Stimulated activated CD4-positive, alpha-beta T cell treated with anti-CD3 and anti-CD28 coated beads, Interleukin-12 subunit alpha, Interleukin-12 subunit beta, amount 100 ng/mL, for 48 hours (primary cell): ENCODE measurements at regions not wholly inside any gene's neighbourhood (a gene's known extent, or its start where the extent isn't known, plus 50 kb on each side); places are given as distances from the start of the nearest gene placed in this dataset.

ENCODE experiments used
- DNase-seq, 3 donors: peaks; one replicate each; pipeline ENCODE4 v3.0.0-alpha.2; 2020; ENCODE audit warnings: low read depth in 2 of 3, low spot score in 1 of 3

DNA sequence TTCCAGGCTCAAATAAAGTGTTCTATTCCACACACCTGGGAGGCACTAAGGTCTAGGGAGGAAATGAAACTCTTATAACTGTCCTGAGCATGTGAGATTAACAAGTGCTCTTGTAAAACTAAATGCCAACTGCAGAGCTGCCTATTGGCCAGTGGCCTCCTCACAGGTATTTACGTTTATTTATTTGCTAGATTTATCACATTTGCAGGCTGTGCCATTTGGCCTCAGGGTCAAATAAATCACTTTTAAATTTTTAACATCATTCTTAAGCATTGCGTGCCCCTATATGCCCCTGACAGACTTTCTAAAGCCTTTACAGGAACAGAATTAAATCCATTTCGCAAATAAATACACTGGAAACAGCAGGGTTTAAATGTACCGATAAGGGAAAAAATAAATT, 381.8 kb upstream of the NFE2L3 start:
- DNase-seq = no peak

DNA sequence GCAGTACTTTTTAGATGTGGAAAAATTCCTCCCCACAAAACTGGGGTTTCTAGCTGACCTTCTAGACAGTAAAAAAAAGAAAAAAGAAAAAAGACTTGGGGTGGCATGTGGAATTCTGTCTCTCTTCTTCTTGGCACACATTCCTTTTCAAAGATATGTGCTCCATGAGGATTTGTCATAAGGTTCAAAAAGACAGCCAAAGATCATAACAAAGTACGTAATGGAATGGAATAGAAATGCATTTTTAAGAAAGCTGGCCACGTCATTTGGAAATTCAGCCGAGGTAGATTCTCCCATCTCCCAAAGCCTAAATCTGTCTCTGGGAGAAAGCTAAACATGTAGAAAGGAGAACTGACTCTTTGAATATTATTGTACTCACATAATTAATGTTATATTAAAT, 381.3 kb upstream of the NFE2L3 start:
- no peak for DNase-seq

DNA sequence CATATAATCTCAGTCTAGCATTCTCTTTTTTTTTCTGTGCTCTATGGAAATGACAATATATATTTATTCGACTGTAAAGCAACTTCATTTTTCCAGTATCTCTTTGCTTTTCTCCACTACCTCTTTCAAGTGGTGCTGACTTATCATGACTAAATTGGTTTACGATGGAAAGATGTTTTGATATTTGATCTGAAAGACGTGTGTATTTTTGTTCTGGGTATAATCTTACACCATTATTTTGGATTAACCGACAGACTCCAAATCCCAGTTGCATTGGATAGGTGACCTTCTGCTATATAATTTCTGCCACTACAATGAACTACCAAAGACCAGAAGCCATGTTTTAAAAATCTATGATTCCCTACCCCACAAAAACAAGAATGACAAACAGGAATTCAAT, 380.5 kb upstream of the NFE2L3 start:
- no peak for DNase-seq

DNA sequence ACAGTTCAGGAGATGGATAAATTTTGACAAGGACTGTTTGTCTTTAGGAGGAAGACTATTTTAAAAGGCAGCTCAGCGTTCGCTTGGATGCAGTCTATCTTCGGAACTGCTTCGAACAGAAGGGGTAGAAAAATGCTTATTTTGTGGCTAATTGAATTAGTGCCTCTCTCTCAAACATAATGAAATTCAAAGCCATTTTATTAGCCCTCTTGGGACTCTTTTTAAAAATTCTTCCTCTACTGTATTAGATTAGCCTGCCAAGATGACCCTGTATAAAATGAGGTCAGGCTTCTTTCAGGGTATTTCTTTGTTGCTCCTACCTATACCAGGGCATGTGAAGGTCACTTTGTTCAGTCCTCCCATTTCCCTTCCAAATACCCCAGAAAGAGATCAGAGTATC, 379.2 kb upstream of the NFE2L3 start:
- DNase-seq = no peak

DNA sequence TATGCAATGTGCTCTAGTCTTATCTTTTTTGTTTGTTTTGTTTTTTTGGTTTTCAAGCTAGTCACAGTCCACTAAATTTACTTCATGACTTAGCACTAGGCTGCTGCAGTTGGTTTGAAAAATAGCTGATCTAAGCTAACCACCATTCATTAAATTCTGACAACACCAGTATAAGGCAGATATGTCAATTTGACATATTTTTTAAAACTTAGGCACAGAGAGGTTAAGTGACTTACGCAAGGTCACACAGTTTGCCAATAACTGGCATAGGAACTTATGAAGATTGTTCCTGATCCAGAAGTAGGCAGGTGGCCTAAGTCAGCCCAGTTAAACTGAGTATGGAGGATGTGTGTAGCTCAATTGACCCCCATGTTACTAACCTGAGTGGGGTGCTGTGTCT, 377.3 kb upstream of the NFE2L3 start:
- DNase-seq = no peak

DNA sequence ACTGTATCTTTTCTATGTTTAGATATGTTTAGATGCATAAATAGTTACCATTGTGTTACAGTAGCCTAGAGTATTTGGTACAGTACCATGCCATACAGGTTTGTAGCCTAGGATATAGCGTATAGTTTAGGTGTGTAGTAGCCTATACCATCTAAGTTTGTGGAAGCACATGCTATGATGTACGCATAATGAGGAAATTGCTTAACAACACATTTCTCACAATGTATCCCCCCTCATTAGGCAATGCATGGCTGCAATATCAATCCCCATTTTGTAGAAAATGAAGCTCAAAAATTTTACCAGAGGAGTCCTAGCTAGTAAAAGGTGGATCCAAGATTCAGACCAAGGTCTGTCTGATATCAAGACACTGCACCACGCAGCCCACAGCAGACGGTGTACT, 376.4 kb upstream of the NFE2L3 start:
- no peak for DNase-seq

DNA sequence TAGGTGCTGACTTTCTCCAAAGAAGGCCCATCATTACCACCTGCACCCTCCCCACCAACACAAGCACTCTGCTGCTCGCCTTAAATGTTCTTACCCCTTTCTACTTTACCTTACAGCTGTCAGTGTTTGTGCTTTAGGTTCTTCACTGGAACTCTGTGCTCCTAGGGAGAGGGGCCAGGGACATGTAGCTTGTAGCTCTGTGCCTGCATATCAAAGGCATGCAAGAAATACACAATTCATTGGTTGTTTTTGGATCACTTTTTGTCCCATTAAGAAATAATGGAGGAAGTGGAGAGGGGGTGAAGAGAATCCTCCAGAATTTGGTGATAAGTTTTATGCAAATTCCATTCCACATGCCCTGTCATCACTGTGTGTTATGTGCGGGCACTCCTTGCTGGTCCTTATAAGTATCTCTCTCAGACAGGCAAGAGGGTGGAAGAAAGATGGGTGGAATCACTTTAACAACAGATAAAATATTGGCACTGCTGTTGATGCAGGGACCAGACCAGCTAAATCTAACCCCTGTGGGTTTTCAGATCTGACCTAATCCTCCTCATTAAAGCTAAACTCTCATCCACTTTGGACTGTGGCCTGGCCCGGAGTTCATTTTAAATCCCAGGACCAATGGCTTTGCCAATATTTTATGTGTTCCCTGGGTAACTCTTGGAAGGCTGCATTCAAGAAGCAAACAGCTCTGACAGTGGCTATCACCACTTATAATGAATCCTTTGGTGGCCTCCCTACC, 375.8 kb upstream of the NFE2L3 start:
- DNase-seq = no peak

DNA sequence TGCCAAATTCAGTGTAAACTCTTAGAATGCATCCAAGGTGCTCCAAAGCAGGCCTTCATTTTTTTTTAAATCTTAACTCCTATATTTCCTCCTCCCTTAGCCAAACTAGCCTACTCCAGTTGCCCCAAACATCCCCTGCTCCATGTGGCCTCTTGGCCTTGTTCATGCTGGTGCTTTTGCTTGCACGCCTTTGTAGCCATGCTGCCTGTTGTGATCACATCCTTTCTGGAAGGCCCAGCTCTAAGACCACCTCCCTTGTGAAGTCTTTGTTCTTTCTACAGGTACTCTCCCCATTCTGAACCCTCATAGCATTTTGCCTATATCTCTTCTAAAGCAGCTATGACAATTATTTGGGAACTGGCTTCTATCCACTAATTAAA, 375.3 kb upstream of the NFE2L3 start:
- no peak for DNase-seq

DNA sequence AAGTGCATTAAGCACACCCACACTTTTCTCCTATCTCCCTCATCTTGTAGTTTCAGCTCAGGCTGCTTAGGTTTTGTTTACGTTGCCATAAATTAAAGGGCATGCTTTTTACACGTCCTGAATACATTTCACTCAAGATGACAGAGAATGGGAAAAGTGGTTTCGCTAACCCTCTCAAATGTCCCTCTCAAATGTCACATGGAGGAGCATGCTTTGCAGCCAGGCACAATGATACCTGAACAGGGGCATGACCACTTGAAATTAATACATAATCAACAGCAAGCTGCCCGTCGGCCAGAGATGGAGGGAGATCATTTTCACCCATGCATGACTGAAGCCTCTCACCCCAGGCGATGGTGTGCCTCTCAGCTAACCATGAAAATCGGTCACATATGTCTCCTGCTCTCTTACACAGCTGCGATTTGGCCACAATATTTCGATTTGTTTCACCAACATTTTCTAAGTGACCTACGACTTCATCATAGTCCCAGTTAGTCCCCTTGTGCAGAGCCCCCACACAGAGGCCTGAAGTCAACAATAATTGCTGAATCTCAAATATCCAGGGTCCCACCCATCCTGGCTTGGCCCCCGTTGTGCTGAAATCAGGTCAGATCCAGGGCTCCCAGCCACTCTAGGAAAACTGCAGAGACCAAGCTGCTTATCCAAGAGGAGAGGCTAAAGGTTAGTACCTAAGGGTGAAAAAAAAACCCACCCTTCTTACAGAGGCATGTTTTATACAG, 373.9 kb upstream of the NFE2L3 start:
- no peak for DNase-seq

DNA sequence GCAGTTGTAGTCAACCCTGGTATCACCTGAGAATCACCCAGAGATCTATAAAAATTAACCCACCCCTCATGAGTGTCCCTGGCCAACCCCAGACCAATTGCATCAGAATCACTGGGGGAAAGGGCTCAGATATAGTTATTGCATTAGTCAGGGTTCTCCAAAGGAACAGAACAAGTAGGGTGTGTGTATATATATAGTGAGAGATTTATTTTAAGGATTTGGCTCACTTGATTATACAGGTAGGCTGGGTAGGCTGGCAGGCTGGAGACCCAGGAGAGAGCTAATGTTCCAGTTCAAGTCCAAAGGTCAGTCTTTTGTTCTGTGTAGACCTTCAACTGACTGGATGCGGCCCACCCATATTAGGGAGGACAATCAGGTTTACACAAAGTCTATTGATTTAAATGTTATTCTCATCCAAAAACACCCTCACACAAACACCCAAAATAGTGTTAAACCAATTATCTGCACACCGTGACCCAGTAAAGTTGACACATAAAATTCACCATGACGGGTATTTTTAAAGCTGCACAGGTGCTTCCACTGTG, 372.9 kb upstream of the NFE2L3 start:
- DNase-seq = no peak

DNA sequence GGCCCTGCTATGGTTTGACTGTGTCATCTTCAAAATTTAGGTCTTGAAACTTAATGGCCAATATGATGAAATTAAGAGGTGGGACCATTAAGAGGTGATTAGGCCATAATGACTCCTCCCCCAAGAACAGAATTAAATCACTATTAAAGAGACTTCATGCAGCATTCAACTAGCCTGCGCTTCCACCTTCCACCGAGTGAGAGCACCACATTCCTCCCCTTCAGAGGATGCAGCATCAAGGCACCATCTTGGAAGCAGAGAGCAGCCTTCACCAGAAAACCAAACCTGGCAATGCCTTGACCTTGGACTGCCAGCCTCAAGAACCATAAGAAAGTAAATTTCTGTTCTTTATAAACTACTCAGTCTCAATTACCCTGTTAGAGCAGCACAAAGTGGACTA, 371.1 kb upstream of the NFE2L3 start:
- DNase-seq = no peak

DNA sequence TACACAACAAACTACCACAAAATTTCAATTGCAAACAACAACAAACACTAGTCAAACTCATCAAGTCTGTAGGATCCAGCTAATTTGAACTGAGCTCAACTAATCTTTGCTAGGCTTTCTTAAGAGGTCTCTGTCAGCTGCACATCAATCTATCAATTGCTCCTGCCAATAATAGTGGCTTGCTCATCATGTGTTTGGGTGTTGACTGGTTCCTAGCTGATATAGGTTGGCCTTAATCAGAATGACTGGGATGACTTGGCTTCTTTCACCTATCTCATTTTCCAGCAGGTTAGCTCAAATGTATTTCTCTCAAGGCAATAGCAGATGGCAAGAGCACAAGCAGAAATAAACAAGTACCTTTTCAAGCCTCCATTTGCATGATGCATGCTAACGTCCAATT, 370.3 kb upstream of the NFE2L3 start:
- no peak for DNase-seq

DNA sequence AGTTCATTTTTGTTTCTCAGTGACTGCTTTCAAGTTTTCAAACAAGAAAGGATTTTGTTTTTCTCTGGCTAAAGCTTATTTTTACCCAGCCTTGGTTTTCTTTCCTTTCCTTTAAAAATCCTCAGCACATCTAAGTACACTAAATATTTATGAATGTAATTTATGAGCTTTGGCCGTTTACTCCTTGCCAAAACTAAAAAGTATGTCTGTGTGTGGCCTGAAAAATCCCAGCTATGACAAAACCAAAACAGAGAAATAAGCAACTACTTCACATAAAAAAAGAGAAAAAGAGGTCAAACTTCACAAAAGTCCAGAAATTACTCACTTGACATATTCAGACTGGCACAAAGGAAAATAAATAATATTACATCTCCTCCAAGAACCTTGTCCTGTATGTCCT, 365.1 kb upstream of the NFE2L3 start:
- DNase-seq = no peak

DNA sequence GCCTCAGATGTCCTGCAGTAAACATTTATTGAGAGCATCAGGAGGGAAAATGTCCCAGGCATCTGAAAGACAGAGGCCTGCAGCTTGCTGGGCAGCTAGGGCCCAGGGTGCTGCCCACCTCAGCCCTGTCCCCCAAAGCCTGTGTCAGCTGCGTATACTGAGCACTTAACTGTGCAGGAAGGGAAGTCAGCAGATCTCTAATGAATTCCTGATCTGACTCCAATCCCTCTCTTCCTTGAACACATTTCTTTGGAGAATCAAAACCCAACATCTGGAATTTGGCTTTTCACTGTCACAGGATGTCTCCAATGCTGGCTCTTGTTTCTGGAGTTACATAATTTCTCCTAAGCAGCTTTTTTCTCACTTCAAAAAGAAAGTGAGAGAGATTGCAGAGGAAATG, 364.7 kb upstream of the NFE2L3 start:
- no peak for DNase-seq

DNA sequence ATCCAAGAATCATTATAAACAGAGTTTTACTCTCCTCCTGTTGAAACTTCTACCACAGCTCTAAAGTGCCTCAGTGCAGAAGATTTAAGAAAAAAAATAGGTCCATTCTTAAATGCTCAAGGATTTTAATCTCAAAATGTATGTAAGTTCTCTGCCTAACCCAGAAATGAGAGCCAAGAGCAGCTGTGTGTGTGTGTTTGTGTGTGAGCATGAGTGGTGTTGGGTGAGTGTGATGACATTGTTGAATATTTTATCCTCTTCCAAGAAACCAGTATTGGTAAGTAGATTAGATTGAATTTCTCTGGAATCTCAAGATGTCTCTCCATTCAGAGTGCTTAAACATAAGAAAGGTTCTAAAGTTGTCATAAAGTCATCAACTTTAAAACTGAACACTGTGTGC, 363.6 kb upstream of the NFE2L3 start:
- DNase-seq = no peak

DNA sequence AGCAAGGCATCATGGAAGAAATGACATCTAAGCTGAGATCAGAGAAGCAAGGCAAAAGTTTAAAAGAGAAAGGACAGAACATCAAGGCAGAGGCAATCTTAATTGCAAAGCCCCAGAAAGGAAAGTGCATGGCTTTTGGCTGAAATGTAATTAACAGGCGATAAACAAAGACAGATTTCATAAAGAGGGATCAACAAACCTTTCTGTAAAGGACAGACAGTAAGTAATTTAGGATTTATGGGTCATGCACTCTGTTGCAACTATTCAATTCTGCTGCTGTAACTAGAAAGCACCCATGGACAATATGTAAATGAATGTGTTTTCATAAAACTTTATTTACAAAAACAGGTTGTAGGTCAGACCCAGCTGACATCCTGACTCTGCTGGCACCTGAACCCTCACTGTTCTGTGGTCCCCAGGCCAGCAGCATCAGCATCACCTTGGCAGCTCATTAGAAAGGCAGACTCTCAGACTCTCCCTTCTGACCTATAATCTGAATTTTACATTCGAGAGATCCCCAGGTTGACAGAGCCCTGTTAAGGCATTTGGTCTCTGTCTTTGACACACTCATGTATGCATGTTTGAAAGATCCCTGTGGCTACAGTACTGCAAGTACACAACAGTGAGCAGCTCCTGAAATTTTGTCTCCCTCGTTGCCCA, 362.9 kb upstream of the NFE2L3 start:
- no peak for DNase-seq

DNA sequence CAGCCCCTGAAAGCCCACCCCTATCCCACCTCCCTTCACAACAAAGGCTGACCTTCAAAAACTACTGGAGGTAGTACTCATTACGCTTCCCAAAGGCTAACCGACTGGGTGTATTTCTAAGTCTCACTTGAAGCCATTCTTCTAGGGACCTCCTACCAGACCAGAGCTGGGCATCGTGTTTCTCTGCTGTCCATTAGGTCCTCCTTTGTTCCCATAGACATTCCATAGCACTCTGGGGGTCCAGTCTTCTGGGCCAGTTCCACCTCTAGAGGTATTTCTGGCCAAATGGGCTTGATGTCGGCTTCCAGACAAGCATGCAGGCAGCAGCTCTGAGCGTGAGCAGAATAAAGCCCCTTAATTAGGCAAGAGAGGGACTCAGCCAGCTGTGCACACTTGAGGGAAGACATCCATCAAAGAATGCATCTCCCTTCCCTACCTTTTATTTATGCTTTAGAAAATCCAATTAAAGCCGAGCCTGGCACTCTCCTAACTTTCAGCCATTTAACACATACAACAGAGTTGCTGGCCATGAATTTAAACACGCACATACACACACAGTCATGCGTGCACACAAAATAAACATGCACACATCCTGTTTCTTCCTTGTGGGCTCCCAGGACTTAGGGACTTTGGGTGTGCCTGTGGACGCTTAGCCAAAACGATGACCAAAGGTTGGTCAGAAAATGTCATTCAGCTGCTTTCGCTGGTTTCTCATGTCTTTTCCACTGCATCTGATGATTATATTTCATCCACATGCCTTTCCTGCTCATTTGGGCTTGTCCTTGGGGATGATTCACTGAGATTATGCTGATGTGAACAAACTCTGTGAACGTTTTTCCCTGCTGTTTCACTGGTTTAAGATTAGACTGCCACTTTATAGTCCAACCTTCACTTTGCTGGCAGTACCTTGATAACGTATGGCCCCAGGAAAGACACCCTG, 362.0 kb upstream of the NFE2L3 start:
- DNase-seq = no peak

DNA sequence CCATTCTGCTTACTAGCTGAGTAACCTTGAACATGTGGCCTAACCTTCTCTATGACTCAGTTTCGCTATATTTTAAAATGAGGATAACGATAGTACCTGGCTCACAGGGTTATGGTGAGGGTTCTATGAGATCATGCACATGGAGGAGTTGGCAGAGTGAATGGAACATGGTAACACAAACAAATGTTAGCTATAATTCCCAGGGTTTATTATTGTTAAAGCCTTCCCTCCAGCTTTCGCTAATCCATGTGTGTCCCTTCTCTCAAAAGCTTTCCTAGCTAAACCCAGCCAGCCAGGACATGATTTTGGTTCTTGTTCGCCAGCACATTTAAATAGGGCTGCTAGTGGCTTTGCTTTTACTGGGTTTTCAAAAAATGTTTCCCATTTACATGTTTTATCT, 361.0 kb upstream of the NFE2L3 start:
- DNase-seq = no peak

DNA sequence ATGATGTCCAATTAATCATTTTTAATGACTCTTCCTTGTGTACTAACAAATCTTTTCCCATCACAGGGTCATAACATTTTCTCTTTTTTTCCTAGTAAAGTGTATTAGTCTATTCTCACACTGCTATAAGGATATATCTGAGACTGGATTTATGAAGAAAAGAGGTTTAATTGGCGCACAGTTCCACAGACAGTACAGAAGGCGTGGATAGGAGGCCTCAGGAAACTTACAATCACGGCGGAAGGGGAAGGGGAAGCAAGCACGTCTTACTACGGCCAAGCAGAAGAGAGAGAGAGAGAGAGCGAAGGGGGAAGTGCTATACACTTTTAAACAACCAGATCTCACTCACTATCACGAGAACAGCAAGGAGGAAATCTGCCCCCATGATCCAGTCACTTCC, 359.4 kb upstream of the NFE2L3 start:
- DNase-seq = no peak

DNA sequence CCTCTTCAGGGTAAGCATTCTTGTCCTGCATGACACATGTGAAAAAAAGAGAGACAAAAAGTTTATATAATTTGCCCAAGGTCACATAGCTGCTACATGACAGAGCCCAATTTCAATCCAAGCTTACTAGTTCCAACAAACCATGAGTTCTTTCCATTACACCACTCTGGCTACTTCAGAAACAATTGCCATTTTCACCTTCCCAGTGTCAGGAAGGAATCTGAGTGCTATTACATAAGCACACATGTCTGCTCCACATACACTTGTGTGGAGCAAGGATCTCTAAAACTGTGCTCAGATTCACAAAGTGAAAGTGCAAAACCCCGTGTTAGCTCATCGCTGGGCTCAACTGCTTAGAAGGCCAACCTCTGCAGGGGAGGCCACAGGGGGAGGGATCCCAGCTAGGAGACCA, 356.2 kb upstream of the NFE2L3 start:
- DNase-seq = no peak

DNA sequence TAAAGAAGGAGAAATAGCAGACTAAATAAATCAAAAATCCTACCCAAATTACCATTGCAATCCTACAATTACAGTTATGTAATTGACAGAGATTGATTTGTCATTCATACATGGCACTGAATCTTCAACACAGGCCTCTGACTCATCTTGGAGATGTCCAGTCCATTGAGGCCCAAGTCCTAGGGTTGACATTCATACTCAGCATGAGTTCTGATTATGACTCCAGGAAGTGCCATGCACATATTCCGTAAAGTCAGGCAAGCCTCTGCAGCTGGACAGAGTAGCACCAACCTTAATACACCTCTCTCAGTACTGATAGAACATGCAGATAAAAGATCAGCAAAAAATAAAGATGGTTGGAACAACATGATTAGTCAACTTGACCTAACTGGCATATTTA, 353.7 kb upstream of the NFE2L3 start:
- no peak for DNase-seq
